HG02938 (cell line): ENCODE measurements at regions not wholly inside any gene's neighbourhood (a gene's known extent, or its start where the extent isn't known, plus 50 kb on each side); places are given as distances from the start of the nearest gene placed in this dataset.

Experiments used
- ATAC-seq: cut with Tn5 transposase; IDR thresholded peaks from one replicate; pipeline ENCODE4 v1.9.1; 2021; ENCODE audit warnings: mild to moderate bottlenecking, moderate library complexity; ENCODE audit not compliant: unreplicated experiment

DNA sequence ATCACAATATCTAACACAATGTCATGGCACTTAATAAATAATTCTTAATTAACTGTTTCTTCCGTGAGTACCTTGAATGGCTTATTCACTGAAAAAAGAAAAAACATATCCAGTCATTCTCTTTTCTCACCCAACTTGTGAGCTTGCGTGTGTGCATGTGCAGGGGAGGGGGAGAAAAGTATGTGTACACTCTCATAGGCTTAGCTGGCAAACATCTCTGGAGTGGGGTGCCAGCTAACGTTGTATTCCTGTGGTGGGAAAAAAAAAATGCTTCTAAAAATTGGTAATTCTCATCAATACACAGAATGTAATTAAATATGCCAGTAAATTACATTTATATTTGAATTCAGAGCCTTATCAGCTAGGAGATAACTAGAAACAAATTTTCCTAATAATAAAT is 291.9 kb upstream of the NOX3 start:
- no peak for ATAC-seq

DNA sequence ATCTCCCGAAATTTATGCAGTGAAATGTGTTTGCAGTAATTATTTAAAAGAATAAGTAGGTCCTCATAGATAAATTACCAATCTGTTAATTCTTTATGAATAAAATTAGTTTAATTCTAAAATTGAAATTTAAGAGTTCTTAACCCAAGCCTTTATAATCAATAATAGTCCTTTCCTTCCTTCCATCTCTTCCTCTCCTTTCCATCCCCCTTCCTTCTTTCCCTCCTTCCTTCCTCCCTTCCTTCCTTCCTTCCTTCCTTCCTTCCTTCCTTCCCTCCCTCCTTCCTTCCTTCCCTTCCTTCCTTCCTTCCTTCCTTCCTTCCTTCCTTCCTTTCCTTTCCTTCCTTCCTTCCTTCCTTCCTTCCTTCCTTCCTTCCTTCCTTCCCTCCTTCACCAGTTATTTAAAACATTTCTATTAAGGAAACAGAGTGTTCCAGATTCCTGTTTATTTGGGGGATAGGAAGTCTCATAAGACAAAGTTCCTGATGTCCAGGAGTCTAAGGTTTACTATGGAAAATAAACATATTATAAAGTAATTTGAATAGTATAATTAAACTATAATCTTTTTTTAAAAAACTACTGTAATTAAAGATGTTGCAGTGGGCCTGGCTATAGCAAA is 285.3 kb upstream of the NOX3 start:
- ATAC-seq = no peak

DNA sequence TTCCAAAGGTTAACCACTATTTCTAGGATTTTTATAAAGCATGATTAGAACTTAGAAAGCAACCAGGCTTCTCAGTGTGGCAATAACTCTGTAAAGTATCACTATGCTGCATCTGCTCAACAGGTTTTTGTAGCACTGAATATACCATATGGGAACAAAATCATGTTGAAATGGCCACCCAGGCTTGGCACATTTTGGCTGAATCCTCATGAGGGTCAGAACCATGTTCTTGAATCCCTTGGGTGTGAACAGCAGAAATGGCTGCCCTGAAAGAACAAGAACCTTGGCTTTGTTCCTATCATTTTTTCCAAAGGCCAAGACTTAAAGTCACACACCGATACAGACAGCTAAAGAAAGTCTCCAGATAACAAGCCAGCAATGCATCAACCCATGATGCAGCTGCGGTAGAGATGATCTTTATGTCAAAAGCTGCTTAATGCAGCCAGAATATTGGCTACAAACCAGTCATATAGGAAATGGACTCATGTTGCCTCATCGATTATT is 283.0 kb upstream of the NOX3 start:
- ATAC-seq = no peak

DNA sequence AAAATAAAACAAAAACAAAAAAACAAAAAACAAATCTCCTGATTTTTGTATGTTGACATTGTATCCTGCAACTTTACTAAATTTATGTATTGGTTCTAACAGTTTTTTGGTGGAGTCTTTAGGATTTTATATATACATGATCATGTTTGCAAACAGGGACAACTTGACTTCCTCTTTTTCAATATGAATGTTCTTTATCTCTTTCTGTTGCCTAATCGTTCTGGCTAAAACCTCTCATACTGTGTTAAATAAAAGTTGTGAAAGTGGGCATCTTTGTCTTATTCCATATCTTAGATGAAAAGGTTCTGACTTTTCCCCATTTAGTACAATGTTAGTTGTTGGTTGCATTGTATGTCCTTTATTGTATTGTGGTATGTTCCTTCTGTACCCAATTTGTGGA is 261.7 kb upstream of the NOX3 start:
- no peak for ATAC-seq

DNA sequence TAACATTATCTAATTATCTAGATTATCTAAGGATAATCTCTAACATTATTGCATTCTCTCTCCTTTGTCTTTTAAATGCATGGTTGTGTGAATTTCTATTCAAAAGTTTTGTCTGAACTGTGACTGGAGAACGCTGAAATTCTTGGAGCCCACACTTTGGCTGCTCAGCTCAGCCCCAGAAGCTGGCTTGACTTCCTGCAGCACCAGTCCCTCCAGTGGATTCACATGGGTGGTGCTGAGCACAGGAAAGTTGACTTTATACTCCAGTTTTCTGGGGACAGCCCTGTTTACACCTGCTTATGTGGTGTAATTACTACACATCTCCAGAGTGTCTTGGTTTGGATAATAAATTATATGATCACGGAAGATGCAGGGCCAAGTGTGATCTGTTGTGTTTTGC is 255.1 kb upstream of the NOX3 start:
- no peak for ATAC-seq

DNA sequence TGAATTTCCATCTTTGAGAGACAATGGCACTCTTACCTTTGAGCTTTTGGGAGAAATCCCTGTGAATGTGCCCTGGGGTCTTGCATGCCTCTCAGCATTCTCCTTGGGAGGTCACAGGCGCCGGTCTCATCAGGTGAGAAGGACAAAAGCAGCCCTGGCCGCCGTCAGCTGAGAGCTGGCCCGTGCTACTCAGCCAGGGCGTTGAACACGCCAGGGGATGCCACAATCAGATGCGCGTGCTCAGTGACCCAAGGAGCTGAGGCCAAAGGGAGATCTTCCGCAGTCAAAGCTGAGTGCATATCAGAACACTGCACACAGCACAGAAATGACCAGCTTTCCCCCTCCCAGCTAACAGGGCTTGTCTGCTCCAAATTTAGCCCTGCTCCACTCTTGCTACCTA is 253.6 kb upstream of the NOX3 start:
- no peak for ATAC-seq

DNA sequence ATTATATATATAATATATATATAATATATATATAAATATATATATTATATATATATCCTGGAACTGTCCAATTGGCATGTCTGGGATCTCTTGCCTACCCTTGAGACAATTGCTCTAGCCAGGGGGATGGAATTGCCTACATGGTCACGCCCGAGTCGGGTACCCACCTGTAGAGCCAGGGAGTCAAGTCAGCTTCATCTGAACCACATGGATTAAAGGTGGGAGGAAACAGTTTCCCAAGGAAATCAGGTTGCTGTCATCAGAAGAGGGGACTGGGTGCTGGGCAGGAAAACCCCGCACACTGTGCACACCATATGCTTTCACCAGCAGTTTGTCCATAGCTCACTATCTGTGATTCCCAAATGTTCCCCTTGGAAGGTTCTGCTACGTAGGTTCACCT is 252.5 kb upstream of the NOX3 start:
- no peak for ATAC-seq

DNA sequence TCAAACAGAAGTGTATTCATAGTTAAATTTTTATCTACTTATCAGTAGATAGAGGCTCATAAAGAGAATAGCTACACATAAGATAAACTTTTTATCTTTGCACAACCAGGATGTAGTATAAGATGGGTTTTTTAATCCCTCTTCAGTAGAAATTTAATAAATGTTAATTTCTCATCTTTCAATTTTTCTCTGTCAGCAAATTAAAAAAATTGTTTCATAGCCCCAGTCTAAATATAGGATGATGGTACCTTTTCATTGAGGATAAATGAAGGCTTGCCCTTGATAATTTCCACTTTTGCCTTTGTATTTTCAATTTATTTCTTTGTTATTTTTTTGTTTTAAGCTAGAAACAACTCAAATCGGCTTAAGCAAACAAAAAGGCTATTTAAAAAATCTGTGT is 251.2 kb upstream of the NOX3 start:
- ATAC-seq = no peak

DNA sequence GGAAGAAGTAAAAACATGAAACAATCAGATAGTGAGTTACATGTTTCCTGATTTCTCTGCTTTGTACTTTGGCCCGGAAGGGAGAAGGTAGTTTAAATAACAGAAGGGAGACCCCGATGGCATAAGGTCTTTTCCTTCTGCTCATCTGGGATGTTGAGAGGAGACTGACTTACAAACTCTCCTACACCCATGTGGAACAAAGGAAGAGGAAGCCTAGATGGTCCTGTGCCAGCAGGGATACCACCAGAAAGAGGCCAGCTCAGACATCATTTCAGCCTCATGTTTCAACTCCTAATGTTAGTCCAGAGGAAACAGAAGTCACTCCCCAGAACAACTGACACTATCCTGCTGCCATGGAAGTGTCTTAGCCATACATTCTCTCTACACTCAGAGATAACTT is 250.7 kb upstream of the NOX3 start:
- ATAC-seq = no peak

DNA sequence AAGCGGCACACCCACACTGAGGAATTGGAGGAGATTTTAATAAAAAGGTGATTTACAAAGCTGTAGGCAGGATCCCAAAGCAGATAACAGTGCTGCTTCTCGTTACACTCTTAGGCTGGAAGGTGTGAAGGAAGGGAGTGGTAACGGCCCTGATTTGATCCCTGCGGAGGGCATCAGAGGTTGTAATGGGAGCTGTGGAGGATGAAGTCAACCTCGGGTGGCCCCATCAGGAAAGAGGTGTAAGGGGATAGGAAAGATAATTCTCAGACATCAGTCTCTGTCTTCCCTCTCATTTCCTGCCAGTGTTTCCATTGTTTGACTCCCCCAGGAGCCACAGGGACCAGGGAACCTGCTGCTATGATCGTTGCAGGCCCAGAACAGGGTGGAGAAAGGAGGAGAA is 245.7 kb upstream of the NOX3 start:
- no peak for ATAC-seq

DNA sequence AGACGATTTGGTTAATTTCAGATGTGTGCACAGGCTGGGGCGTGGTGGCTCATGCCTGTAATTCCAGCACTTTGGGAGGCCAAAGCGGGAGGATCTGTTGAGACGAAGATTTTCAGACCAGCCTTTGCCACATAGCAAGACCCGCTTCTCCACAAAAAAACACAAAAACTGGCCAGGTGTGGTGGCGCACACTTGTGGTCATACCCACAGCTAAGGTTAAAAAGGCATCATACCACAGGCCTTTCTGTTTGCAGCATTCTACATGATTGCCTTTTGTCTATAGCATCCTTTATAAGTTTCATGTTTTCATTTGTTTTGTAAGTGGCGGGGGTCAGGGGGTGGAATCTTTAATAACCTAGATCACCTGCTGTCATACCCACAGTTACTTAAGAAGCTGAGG is 239.9 kb upstream of the NOX3 start:
- no peak for ATAC-seq

DNA sequence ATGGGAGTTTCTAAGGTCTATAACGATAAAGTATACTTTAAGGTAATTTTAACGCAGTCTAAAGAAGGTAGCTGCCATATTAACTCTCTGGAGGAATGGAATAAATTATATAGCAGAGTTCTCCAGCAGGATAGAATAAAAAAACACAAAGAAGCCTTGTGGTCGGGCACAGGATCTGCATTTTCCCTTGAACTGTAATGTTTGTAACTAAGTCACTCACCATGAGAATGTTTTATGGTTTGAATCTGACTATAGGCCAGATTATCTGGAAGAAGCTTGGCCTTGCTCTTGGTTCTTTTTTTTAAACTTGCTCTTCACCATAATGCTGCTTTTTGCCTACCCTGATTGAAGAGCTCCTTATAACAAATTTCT is 238.8 kb upstream of the NOX3 start:
- ATAC-seq = no peak

DNA sequence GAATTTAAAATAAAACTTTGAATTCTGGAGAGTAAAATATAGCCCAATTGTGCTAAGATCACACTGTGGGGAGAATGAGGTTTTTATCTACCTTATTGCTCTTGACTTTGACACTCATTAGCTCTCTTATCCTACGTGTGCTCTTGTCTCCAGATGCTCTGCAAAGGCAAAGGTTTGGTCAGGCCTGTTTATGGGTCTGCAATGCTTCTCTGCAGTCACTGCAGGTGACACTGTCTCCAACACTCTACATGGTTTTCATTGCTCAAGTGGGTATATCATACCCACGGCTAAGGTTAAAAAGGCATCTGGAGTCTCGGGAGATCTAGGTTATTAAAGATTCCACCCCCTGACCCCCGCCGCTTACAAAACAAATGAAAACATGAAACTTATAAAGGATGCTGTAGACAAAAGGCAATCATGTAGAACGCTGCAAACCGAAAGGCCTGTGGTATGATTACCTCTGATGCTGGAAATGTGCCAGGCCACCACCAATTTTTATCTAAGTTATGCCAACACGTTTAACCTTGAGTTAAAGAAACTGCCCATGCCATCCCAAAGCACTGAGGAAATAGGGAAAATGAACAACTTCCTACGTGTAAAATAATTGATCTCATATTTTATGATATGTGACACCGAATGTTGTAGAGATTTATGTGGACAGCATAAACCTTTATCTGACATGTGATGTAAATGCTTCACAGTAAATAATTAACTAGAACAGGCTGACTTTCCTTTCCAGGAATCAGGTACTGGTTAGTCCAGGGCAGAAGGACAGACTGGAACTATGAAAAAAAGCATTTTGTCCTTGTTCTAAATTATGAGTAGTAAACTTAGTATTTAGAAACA is 238.2 kb upstream of the NOX3 start:
- ATAC-seq = no peak

DNA sequence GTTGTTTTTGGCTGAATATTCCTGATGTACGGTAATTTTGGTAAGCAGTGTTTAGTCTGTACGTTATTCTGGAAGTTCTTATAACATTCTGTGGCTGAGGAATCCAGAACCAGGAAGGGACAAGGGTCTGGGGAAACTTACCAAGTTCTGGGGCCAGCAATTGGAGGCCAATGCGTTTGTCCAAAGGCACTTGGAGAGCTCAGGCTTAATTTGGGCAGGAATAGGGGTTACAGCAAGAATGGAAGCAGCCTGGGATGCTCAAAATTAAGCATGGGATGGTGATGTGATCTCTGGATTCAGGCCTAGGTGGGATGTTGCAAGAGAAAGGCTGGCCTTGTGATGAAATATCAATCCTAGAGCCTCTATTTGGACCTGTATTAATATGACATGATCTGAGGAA is 235.2 kb upstream of the NOX3 start:
- ATAC-seq = no peak

DNA sequence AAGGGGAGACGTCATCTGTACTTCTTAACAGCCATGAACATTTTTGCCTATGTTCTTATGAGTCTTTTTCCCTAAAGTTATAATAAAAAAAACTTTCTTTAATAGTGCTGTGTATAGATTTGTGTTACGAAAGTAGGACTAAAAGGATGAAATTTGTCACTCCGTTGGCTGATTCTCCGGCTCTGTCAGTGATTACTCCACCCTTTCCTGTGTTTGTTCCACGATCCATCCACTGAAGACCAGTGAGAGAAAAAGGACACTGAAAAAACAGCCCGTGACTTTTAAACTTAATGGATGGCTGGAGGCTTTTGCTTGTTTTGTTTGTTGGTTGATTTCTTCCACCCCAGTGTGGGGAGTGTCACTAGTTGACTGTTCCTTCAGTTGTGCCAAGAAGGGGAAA is 232.0 kb upstream of the NOX3 start:
- no peak for ATAC-seq

DNA sequence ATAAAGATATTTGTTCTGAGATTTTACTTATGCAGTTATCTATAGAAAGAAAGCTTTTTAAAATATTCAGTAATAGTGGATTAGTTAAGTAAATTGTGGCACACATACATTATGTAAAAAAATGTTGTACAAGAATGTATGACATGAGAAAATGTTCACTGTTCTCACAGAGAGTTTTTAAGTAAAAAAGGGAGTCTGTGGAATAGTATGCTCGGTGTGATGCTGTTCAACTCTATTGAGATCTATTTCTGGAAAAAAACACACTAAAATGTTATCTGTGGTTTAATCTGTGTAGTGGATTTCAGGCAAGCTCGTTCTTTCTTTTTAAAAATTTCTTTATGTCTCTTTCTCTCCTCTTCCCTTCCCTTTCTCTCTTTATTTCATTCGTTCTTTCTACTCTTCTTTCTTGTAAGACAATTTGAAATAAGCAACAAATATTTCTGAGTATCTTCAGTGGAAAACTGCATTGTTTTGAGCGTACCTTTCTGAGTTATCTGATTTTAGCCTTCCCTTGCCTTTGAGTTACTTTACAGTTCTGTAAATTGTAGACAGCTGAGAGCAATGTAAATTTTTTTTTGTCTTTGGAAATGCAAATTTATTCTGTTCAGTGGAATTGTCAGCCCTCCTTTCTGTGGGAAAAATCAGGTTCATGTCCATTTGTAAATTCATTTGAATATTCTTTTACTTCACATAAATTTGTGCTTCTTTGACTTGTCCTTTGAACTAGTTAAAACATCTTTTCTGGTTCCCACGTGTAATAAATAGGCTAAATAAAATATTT is 229.0 kb upstream of the NOX3 start:
- no peak for ATAC-seq

DNA sequence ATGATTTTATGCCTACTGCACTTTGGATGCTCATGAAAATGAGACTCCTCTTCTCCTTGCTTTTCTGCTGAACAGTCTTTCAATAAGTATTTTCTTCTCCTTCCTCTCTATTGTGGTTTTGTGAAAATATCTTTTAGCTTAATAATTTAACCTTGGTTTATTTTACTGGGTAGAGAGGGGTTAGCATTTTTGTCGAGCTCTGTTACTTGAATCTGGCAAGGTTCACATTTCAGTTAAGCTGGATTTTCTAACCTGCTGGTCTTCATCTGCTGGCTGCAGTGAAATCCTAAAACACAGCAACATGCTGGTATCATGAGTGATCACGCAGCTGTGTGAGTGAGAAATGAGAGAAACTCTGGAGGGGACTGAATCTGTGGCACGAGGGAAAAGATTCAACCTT is 222.7 kb upstream of the NOX3 start:
- ATAC-seq = no peak

DNA sequence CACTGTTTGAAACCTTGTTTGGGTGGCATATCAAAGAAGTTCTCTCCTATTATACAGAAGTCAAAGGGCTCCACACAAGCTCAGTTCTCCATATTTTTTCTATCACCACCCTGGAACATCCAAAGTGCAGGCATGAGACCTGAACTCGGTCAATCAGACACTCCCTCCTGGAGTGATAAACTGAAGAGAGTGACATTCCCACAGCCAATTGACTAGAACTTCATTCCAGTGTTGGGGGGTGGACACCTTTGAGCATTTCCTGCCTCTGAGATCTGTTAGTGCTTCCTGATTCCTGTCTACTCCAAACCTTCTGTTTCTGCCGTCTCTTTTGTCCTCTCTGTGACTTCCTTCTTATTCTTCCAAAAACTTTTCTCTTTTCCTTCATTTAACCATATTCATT is 220.7 kb upstream of the NOX3 start:
- ATAC-seq = no peak

DNA sequence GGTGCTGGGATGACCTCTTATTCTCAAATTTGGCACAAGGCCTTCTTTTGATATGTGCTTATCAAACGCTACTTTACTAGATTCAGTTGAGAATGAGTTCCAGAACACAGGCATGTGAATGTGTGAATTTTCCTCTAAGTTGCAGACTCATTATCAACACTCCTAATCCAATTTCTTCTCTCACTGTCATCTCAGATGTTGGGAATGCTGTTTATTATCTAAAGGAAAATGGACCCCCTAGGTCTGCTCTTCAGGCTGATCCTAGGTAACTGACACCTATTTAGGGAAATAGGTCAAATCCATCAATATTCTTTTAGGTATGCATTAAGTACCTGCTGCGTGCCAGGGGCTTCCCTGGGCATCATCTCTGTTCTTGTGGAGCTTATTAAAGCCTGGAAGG is 215.0 kb upstream of the NOX3 start:
- ATAC-seq = no peak

DNA sequence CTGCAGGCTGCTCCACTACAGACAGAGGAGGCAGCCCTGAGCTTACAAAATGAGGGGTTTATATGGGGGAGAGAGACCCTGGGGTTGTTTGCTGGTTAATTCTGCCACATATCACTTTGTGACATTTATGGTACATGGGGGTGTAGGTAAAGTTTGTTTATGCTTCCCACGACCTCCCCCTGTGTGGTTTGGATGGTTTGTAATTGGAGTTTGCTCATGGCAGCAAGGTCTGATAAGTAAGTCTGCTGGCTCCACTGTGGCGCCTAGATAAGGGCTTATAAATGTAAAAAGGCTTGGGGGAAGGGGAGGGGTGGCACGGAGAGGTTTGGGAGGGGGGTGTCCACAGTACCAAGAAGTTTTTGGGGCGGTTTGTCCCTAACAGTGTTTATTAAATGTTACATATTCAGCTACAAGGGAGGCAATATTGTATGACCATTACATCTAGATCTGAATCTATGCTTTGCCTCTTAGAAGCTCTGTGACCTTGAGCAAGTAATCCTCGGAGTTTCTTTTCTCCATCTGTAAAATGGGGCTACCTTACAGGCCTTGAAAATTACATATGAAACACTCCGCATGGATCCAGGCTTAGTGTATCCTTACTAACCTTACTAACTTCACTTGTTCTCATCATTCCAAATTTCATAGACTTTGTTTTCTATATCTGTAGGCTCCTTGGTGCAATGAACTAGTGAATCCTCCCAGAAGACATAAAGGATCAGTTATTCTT is 204.8 kb upstream of the NOX3 start:
- ATAC-seq = no peak

DNA sequence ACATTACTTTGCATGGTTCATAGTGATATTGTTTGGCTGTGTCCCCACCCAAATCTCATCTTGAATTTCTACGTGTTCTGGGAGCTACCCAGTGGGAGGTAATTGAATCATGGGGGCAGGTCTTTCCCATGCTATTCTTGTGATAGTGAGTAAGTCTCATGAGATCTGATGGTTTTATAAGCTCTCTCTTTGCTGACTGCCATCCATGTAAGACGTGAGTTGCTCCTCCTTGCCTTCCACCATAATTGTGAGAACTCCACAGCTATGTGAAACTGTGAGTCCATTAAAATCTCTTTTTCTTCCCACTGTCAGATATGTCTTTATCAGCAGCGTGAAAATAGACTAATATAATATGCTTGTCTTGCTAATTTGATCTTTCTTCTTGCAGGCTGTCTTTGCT is 200.4 kb upstream of the NOX3 start:
- ATAC-seq = no peak
